ENCODE measurements at regions not wholly inside any gene's neighbourhood (a gene's known extent, or its start where the extent isn't known, plus 50 kb on each side); places are given as distances from the start of the nearest gene placed in this dataset.

- Histone ChIP-seq H3K36me3 (ENCODE audit: control insufficient read depth in 2 of 4, insufficient read depth in 4 of 4, low read length in 3 of 4) (no peaks in the 10 kb centered on the region), H3K4ac (replicated peaks; ENCODE audit: insufficient read length, low read depth, low read length) (no peak overlapping the region), H3K18ac (ENCODE audit: extremely low read depth, low read length) (no peak overlapping the region), H3K4me3 (ENCODE audit: extremely low read depth in 1 of 4, insufficient read depth in 2 of 4, low read depth in 3 of 4, low read length in 4 of 4) (no peak overlapping the region), H3K9me3 (ENCODE audit: insufficient read depth in 2 of 2, low read depth in 1 of 2, low read length in 1 of 2) (no peaks in the 10 kb centered on the region), H2AFZ (ENCODE audit: low read length) (no peak overlapping the region), H3K4me2 (ENCODE audit: insufficient read depth in 1 of 2, low read depth in 2 of 2, low read length in 2 of 2) (no peak overlapping the region), H3K4me1 (replicated peaks in 1 of 4; ENCODE audit: control insufficient read depth in 3 of 4, insufficient read depth in 4 of 4, low read length in 3 of 4) (peaks cover 0 to 5% (median 2%) of the 10 kb centered on the region in 4 experiments; a peak in 3 of 7 replicates), H2AK5ac (ENCODE audit: low read depth, low read length) (no peak overlapping the region), H4K91ac (replicated peaks; ENCODE audit: insufficient read length, low read length) (no peak overlapping the region), H2BK15ac (ENCODE audit: low read length) (no peak overlapping the region), H4K20me1 (replicated peaks in 1 of 2; ENCODE audit: control insufficient read depth in 1 of 2, insufficient read depth in 2 of 2, low read length in 2 of 2) (no peaks in the 10 kb centered on the region), H3K27ac (ENCODE audit: low read depth, low read length) (no peak overlapping the region), H3K79me2 (ENCODE audit: control insufficient read depth in 1 of 2, insufficient read depth in 2 of 2, low read length in 2 of 2) (no peaks in the 10 kb centered on the region), H3K14ac (ENCODE audit: insufficient read length) (no peak overlapping the region), H2BK5ac (ENCODE audit: low read depth, low read length) (no peak overlapping the region), H2BK12ac (ENCODE audit: low read depth, low read length) (no peak overlapping the region), H3K9ac (replicated peaks in 1 of 4; ENCODE audit: extremely low read depth in 1 of 4, low read depth in 3 of 4, low read length in 3 of 4) (no peak overlapping the region), H3K27me3 (replicated peaks in 1 of 4; ENCODE audit: control insufficient read depth in 3 of 4, extremely low read depth in 1 of 4, insufficient read depth in 3 of 4, low read length in 3 of 4) (peaks cover 0 to 1% (median 0%) of the 10 kb centered on the region in 4 experiments; a peak in 1 of 7 replicates), H2BK20ac (ENCODE audit: low read length) (no peak overlapping the region), H3K79me1 (ENCODE audit: low read depth, low read length) (no peaks in the 10 kb centered on the region), H4K8ac (ENCODE audit: extremely low read depth, insufficient read depth, low read length) (no peak overlapping the region), H2BK120ac (replicated peaks; ENCODE audit: low read depth, low read length) (no peak overlapping the region), H3K23ac (ENCODE audit: insufficient read length) (no peak overlapping the region), H4K5ac (ENCODE audit: insufficient read length, low read depth, low read length) (no peak overlapping the region), H3K56ac (replicated peaks; ENCODE audit: insufficient read length, low read depth, low read length) (no peak overlapping the region), H3K23me2 (ENCODE audit: low read depth, low read length) (no peaks in the 10 kb centered on the region; the same call in 1 of the 2 replicates)
- ChIA-PET CTCF (ENCODE audit: partially characterized antibody) (interaction anchor here (0.6 kb wide), 1 partner anchor 217 kb away, joined by 3 read pairs; no protein-coding TSS in a partner anchor), POLR2A (ENCODE audit: partially characterized antibody) (no interaction called here)
- no peak for FAIRE-seq
- WGBS, 2 experiments (ENCODE audit: extremely low coverage in 1 of 2, insufficient coverage in 1 of 2, insufficient read length in 1 of 2, insufficient replicate concordance in 2 of 2, low coverage in 1 of 2, low lambda C conversion rate in 2 of 2, missing lambda C conversion rate in 1 of 2) = 100% methylated on average over 1 of the region's 1 CpG; no CpG with 5 or more reads in 1 of the 2 experiments
- no peak for DNase-seq (ENCODE audit: low read depth in 1 of 2, low spot score in 2 of 2)
- TF ChIP-seq GABPA (IDR thresholded peaks at IDR 0.05; ENCODE audit: borderline replicate concordance, insufficient read depth, low read length) = no peak
- no peak for TF ChIP-seq NANOG (IDR thresholded peaks at IDR 0.05; ENCODE audit: insufficient read depth, low read depth, low read length, poor library complexity, severe bottlenecking)
- TF ChIP-seq, protein P1, sequence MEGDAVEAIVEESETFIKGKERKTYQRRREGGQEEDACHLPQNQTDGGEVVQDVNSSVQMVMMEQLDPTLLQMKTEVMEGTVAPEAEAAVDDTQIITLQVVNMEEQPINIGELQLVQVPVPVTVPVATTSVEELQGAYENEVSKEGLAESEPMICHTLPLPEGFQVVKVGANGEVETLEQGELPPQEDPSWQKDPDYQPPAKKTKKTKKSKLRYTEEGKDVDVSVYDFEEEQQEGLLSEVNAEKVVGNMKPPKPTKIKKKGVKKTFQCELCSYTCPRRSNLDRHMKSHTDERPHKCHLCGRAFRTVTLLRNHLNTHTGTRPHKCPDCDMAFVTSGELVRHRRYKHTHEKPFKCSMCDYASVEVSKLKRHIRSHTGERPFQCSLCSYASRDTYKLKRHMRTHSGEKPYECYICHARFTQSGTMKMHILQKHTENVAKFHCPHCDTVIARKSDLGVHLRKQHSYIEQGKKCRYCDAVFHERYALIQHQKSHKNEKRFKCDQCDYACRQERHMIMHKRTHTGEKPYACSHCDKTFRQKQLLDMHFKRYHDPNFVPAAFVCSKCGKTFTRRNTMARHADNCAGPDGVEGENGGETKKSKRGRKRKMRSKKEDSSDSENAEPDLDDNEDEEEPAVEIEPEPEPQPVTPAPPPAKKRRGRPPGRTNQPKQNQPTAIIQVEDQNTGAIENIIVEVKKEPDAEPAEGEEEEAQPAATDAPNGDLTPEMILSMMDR (IDR thresholded peaks at IDR 0.05; ENCODE audit: control extremely low read depth in 1 of 3, insufficient read depth in 1 of 3, low read depth in 1 of 3, low read length in 3 of 3) = no peak
- no peak for TF ChIP-seq EGR1 (IDR thresholded peaks at IDR 0.05; ENCODE audit: borderline replicate concordance, low read depth, low read length)
- TF ChIP-seq TAF1 (IDR thresholded peaks at IDR 0.05; ENCODE audit: low read depth, low read length) = no peak
- no peak for TF ChIP-seq POU5F1 (IDR thresholded peaks at IDR 0.05; ENCODE audit: low read depth, low read length)
- TF ChIP-seq KDM1A (IDR thresholded peaks at IDR 0.05; ENCODE audit: borderline replicate concordance, low read length) = no peak
- TF ChIP-seq CHD1 (IDR thresholded peaks at IDR 0.05; ENCODE audit: low read depth, low read length) = no peak
- no peak for TF ChIP-seq USF2 (IDR thresholded peaks at IDR 0.05; ENCODE audit: low read length)
- TF ChIP-seq E2F6 (IDR thresholded peaks at IDR 0.05) = no peak
These were observed 92.8 kb upstream of the IFNGR1 start for GRCh38 chr6:137311940-137312339.

All from H1 (cell line).